ENCODE measurements at regions not wholly inside any gene's neighbourhood (a gene's known extent, or its start where the extent isn't known, plus 50 kb on each side); places are given as distances from the start of the nearest gene placed in this dataset.
"Not testable (repeated sequence)": the region's sequence is repeated elsewhere in the genome, so short reads cannot be mapped to it uniquely, and the experiment has no call there.

DNA sequence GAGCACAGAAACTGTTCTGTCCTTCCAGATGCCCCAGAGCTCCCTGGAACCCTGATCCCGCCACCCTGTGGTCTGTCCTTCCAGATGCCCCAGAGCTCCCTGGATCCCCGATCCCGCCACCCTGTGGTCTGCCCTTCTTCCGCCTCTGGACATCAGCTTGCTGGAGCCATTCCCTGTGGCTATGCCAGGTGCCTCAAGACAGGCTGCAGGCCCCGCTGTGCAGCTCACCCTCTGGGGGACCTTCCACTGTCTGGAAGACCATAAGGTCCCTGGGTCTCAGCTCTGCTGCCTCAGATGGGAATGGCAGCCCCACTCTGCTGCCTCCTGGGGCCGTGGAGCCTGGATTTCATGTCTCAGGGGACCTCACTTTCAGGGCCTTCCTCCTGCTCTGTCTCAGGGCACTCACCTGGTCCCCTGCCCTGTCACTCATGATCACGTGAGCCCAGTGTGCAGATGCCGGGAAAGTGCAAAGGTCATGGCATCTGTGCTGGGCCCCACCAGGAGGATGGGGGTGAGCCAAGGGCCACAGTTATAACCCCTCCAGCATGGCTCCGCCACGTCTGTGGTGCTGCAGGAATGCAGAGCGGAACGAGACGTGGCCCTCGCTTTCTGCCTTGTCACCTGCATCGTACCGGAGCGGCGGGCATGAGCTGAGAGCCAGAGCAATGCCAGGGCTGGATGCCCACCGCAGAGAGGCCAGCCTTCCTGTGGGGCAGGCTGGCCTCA lies 1520.7 kb downstream of the BRD1 start:
- DNase-seq (ENCODE audit: low spot score): no peak

DNA sequence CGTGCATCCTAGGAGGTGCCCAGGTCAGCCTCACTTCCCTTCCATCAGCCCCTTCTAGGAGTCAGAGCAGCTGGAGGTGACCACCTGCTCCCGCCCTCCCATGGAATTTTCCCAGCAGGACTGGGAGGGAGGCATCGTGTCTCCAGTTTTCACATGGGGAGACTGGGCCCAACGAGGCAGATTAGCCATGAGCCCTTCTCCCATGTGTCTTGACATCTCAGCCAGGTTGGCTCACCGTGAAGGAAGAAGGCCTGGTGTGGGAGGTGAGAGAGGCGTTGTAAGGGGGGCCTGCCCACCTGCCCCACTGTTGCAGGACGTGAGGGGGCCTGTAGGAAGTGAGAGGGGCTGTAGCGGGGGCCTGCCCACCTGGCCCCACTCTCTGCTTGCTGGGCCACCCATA lies 1521.4 kb downstream of the BRD1 start:
- no peak for DNase-seq (ENCODE audit: low spot score)

DNA sequence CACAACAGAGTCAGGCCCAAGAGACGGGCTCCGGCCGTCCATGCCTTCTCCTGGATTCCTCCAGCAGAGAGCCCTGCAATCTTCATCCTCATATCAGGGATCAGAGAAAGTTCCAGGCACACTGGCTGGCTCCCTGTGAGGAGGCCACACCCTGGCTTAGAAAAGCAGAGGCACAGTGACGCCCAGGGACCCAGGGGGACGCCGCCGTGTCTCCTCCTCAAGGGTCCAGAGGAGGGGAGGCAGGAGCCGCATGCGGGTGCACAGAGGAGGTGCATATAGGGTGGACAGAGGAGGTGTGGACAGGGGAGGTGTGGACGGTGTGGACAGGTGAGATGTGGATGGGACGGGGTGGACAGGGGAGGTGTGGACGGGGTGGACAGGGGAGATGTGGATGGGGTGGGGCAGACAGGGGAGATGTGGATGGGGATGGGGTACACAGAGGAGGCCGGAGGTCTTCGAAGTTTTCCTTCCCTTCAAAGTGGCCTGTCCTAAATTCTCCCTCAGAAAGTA lies 1521.9 kb downstream of the BRD1 start:
- DNase-seq (ENCODE audit: low spot score): no peak

DNA sequence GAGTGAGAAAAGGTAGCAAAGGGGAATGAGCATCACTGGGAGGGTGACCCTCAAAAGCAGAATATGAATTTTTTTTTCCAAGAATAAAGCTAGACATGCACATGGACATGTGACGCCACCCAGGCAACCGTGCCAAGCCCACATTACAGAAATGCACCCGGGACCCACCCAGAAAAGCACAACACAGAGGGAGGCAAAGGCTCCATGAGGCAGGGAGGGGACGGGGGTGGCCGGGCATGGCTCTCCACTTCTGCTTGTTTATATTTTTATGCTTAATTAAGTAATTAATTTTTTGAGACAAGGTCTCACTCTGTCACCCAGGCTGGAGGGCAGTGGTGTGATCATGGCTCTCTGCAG lies 1524.3 kb downstream of the BRD1 start:
- no peak for DNase-seq (ENCODE audit: low spot score)

DNA sequence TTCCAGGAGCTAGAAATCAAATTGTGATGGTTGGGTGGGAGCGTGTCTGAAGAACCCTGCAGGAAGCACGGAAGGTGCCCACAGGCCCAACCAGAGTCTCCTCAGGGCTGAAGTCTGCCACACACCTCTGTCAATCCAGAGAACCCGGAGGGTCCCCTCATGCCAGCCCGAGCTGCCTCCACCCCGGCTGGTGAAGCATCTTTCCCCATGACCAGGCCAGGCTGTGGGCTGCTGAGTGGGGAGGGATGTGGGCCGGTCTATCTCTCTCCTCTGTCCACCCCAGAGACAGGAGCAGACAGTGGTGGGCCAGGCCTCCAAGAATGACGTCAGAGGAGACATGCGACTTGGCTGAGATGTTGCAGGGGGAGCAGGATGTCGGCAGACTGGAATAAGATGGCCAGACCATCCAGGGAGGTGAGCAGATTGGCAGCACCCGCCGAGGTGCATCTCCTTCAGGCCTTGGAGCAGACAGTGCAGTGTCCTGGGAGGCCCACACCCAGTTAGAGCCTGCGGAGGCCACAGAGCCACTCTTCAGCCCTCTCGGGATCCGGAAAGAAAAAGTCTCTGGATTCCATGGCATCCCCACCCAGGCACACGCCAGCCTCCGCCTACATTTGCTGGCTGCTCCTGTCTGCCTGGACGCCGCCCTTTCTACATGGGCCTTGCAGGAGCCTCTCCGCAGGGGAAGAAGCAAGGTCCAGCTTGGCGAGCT lies 1524.9 kb downstream of the BRD1 start:
- no peak for DNase-seq (ENCODE audit: low spot score)

DNA sequence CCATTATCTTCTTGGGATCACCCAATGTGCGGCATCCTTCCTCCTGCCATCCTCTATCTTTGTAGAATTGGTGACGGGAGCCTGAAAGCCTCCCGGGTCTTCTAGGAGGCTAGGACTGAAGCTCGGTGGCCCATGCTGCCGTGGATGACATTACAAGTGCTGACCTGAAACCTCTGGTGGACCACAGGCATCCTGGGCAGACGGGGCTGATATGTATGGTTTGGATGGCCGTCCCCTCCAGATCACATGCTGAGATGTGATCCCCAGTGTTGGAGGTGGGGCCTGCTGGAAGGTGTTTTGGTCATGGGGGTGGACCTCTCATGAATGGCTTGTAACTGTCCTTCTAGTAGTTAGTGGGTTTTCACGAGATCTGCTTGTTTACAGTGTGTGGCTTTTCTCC lies 1525.8 kb downstream of the BRD1 start:
- no peak for DNase-seq (ENCODE audit: low spot score)

DNA sequence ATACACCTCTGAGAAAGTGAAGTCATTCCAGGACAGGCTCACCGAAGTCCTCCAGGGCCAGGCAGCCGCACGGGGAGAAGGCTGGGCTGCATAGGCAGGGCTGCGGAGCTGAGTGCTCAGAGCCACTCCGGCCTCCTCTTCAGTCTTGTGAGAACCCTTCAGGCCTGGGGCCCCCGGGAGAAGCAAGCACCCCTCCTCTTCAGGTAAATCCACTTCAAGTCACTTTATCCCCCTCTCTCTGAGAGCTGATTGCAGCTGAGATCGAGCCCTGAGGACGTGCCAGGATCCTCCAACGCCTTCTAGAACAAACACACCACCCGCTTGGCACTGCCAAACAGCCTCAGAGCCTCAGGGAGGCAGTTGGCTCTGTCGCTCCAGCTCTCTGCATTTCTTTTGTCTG lies 1526.3 kb downstream of the BRD1 start:
- DNase-seq (ENCODE audit: low spot score): no peak

DNA sequence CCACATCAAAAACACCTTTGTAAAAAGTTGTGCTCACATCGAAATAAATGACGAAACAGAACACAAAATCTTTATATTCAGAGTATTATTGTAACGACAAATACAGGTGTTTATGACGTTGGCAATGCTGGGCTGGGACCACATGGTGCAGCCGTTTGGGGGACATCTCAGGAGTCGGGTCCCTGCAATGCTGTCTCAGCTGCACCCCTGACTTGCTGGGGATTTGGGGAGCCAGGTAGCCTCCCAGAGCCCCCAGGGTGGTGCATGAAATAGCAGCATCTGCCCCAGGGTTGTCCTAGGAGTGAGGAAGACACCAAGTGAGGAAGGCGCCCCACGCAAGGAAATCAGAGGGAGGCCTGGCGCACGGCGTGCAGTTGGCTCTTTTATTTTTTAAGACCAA lies 1526.8 kb downstream of the BRD1 start:
- DNase-seq (ENCODE audit: low spot score): no peak

DNA sequence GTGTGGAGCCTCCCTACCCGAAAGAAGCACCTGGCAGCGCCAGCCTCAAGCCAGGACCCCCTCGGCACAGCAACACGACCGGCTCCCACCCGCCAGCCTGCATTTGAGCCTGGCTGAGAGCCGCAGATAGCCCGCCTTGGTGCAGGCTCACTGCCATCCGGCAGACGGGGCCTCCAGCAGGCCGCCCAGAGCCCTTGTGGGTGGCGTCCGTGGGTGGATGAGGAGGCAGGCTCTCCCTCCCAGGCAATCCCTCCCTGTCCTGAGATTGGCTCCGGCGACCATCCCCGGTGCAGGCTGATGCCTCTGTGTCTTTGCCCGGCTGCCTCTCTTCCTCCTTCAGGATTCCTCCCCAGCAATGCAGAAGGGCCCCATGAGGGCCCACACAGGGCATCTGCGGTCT lies 1527.9 kb downstream of the BRD1 start:
- DNase-seq (ENCODE audit: low spot score): no peak

DNA sequence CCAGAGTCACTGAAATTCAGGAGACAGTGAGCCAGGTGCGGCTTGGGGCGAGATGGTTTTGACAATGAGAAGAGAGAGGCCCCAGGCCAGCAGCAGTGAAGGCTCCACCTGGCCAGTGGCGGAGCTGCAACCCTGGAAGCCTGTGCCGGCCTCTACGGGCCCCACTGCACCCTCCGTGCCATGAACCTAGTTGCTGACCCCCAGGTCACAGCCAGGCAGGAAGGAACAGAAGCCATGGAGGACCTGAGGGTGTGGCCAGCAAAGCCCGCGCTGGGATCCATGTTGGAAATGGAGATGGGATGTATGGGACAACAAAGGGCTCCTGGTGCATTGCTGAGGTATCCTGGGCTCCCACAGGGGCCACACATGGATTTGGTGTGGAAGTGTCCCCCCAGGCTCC lies 1528.5 kb downstream of the BRD1 start:
- DNase-seq (ENCODE audit: low spot score): no peak

DNA sequence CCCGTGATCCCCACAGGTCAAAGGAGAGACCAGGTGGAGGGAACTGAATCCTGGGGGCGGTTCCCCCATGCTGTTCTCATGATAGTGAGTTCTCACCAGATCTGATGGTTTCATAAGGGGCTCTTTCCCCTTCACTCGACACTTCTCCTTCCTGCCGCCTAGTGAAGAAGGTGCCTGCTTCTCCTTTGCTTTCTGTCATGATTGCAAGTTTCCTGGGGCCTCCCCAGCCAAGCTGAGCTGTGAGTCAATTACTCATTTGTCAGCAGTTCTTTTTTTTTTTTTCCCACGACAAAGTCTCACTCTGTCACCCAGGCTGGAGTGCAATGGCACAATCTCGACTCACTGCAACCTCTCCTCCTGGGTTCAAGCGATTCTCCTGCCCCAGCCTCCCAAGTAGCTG lies 1530.4 kb downstream of the BRD1 start:
- DNase-seq (ENCODE audit: low spot score): no peak

DNA sequence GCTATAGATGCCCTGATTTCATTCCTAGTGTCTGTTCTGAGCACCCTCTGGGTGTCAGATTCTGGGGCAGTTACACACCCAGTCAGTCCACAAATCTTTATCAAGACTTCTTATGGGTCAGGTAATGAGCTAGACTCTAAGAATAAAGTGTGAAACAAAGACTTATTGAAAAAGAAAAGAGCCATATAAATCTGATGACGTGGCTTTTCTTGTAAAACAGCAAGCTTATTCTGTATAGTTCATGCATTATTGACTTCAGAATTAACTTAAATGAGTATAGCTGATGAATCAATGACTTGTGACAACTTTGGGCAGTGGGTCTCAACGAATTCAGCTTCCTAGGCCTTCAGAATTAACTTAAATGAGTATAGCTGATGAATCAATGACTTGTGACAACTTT lies 1527.5 kb downstream of the TBC1D22A start:
- DNase-seq (ENCODE audit: low spot score): not testable (repeated sequence)

DNA sequence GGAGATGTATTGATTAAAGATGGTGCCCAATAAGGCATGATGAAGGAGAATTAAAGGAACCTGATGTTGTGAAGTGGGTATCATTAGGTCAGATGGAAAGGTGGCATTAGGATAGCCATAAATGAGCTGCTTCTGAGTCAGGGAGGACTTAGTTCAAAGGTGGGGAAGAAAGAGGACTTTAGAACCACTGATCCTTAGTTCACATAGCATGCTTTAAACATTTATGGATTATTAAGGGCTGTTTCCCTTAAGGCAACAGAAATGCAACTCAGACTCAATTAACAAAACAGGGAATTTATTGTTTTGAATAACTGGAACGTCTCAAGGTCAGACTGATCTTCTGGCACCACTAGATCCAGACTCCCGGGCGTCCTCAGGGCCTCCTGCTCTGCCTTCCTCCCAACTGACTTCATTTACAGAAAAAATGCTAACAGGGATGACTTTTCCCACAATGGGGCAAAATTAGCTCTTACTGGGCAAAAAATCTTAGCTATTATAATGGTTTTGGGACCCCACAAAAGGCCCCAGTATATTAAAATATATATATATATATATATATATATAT lies 1526.0 kb downstream of the TBC1D22A start:
- no peak for DNase-seq (ENCODE audit: low spot score)

DNA sequence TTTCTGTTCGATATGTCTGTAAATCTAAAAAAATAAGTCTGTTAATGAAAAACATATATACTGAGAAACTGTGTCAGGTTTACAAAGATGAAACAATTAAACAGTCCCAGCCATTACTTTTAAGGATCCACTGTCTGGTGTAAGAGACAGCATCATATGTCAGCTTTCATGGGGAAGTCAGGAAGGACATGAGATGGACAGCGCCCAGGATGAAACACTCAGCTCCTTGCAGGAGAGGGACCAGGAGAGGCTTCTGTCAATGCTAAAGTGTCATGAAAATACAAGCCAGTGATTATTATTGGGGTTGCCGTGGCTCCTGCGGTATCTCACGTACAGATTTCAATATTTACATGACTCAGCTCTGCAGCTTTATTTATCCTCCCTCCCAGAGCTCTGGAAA lies 1524.6 kb downstream of the TBC1D22A start:
- DNase-seq (ENCODE audit: low spot score): no peak

DNA sequence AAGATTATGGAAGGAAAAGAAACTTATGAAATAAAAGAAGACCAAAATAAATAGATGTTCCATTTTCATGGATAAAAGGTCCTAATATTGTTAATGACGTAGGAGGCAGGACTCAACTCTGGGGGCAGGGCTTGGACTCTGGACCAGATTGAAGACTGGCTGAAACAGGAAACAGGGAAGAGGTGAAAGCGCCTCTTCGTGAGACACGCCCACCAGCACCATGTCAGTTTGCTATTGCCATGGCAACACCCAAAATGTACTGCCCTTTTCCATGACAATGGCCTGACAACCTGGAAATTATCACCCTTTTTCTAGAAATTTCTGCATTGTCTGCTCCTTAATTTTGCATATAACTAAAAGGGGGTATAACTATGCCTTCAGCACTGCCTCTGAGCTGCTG lies 1522.2 kb downstream of the TBC1D22A start:
- no peak for DNase-seq (ENCODE audit: low spot score)

DNA sequence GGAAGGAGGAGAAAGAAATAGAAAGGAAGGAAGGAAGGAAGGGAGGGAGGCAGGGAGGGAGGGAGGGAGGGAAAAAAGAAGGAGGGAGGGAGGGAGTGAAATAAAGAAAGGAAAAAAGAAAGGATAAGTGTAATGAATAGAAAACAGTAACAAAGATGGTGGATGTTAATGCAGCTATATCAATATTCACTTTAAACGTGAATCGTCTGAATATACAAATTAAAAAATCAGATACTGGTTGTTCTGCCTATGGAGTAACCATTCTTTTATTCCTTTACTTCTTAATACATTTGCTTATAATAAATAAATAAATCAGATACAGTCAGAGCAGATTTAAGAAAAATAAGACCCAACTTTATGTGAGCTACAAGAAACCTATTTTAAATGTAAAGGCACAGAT lies 1520.4 kb downstream of the TBC1D22A start:
- no peak for DNase-seq (ENCODE audit: low spot score)

DNA sequence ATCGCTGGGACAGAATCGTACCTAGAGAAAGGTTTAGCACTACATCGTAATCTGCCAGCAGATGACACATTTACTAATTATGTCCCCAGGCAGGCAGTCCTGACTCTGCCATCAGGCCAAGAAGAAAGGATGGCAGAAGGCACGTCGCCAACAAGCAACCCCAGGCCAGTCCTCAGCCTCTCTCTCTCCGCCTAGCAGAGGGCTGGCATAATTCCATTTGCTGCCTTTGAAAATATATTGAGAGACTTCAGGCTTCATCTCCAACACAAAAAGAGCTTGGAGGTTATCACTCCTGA lies 1517.0 kb downstream of the TBC1D22A start:
- DNase-seq (ENCODE audit: low spot score): no peak

DNA sequence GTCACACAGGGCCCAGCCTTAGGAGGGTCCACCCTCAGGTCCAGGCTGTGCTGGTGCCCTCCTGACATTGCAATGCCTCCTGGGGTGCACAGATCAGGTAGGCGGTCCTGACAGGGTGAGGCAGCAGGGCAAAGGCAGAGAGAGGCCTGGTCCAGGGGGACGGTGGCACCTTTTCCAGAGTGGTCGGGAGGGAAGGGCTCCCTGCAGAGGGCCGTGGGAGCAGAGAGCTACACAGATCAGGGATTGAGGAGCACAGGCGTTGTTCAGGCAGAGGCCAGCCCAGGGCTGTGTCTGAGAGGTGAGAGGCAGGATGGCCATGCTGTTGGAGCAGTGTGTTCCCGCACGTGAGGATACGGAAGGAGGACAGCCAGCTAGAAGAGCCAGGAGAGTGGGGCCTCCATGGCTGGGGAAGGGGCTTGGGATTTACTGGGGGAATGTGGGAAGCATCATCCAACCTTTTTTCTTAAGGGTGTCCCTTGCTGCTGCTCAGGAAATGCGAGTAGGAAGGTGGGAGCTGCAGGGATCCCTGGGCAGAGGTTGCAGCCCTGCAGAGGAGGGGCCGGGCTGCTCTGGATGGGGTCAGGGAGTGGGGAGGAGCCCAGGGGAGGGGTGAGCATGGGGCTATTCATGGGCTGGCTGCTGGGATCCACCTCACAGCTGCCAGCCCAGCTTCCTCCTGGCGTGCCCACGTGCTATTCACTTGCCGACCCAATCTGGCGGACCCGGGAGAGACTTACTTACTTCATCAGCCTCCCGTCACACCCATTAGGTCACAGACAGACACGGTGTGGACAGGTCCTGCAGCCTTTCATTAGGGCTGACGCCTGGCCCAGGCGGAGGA lies 1516.4 kb downstream of the TBC1D22A start:
- DNase-seq (ENCODE audit: low spot score): no peak

DNA sequence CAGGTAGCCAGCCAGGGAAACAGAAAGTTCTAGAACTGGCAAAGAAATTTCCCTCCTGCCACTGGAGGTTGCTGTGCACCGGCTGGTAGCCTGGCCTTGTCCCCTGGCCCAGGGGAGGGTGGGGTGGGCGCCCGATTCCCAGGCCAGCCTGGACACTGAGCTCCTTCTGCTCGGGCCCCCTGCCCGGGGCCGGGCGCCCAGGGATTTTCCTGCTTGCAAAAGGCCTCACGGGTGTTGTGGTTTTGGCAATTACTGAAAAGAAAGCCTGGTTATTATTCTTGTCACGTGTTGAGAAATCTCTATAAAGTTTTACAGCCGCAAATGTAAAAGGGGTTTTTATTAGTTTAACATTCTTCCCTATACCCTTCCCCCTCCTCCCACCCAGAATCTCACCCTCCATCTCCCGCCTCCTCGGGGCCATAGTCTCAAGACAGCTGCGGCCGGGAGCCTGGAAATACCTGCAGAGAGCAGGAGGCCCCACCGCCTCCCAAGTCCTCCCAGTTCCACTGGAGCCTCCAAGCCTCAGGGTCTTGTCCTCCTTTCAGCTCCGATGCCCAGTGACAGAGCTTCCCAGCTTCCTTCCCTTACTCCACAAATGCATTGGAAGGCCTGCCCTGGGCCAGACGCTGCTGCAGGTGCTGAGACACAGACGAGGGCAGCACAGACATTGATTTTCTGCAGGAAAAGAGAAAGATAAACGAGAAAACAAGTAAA lies 1515.6 kb downstream of the TBC1D22A start:
- DNase-seq (ENCODE audit: low spot score): no peak

DNA sequence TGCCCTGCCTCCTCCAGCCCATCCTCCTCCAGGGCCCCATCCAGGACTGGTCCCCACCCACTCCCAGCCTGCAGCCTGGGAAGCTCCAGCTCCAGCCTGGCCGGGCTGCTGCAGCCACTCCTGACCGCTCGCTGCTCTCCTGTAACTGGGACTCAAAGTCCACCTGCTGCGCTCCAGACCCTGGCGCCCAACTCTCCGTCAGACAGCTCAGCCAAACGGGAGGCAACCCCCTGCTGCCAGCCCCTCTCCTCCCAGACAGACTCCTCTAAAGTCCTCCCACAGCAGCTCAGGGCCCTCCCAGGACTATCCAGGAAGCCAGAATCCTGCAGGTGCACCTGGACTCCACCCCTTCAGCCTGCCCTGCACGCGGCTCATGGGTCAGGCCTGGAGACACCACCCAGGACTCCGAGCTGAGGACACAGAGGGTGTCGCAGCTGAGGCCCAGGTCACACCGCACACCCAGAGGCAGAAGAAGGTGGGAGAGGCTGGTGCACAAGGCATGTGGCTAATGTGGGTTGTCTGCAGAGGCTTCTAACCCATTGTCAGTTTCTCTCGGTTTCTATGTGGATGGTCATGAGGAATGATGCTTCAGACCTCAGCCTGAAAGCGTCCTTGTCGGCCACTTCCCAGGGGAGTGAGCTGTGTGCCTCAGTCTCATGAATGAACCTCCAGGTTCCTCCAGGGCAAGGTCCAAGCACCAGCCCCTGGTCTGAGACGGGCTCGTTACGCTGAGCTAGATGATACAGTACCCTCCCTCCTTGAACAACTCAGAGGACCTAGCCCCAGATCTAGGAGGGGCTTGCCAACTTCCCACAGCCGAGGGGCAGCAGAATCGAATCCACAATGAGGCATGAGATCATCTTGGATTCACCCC lies 1514.8 kb downstream of the TBC1D22A start:
- DNase-seq (ENCODE audit: low spot score): no peak

DNA sequence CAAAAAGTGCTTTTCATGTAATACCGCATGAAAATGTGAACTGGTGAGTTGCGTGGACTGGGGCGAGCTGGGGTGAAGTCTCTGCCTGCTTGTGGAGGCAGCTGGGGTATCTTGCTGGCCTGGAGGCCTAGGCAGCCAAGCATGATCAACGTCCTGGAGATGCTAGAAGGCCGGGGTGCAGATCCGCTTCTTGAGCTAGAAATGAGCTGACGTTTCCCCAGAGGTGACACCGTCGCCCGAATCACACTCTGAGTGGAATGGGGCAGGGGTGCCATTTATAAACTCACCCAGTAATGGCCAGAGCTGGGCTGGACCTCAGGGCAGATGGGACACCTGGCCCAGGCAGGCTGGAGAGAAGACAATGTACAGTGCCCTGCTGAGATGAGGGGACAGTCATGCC lies 1513.0 kb downstream of the TBC1D22A start:
- no peak for DNase-seq (ENCODE audit: low spot score)
